NT2/D1 (cell line): ENCODE measurements at regions not wholly inside any gene's neighbourhood (a gene's known extent, or its start where the extent isn't known, plus 50 kb on each side); places are given as distances from the start of the nearest gene placed in this dataset.

Source experiments
- SUZ12 ChIP-seq: IDR thresholded peaks from 2 replicates; pipeline ENCODE4 v1.6.1; 2011; ENCODE audit not compliant: insufficient read length, insufficient read depth; ENCODE audit errors: extremely low read depth
- YY1 ChIP-seq: IDR thresholded peaks from 2 replicates; pipeline ENCODE4 v1.6.1; 2011; ENCODE audit not compliant: insufficient read length, insufficient read depth
- ZNF274 ChIP-seq: IDR thresholded peaks from 2 replicates; pipeline ENCODE4 v1.6.1; 2011; ENCODE audit warnings: mild to moderate bottlenecking, low read depth, low read length

DNA sequence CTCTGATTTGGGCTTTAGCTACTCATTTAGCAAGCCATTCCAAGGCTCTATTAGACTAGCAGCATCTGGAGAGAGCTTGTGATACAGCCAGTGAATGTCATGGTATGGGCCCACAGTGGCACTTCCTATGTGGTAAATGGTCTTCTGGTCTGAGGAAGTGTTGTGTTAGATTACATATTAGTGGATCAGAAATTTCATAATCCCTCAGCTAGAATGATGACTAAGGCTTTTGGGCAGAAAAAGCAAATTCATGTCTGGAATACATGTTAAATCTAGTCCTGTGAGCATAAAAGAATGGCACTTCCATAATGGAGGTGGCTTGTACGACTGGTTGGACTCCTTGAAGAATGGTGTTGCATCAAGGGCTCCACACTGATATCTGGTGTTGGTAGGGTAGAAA lies 436.8 kb upstream of the CWC22 start:
- TF ChIP-seq SUZ12 (no peak), YY1 (no peak), ZNF274 (no peak)
